Neural progenitor cell (in vitro differentiated cells): ENCODE measurements at regions not wholly inside any gene's neighbourhood (a gene's known extent, or its start where the extent isn't known, plus 50 kb on each side); places are given as distances from the start of the nearest gene placed in this dataset.
"Not testable (repeated sequence)": the region's sequence is repeated elsewhere in the genome, so short reads cannot be mapped to it uniquely, and the experiment has no call there.

Experiments
- DNase-seq: peaks from one replicate; pipeline ENCODE4 v3.0.0-alpha.2; 2016; ENCODE audit warnings: low spot score
- H2AFZ ChIP-seq: fragments of 200-600 bp; sonication (generic); replicated peaks from 2 replicates; pipeline ENCODE4 v1.6.1; 2016; ENCODE audit warnings: antibody characterized with exemption
- H3F3A ChIP-seq: fragments of 200-600 bp; sonication (generic); 2 replicates; pipeline ENCODE4 v1.6.1; 2016; ENCODE audit warnings: antibody characterized with exemption, low read depth
- H3K27ac ChIP-seq: fragments of 200-600 bp; sonication (generic); 2 replicates; pipeline ENCODE4 v1.5.1; 2016; ENCODE audit warnings: mild to moderate bottlenecking
- H3K27me3 ChIP-seq: fragments of 200-600 bp; sonication (generic); 2 replicates; pipeline ENCODE4 v1.6.1; 2016; ENCODE audit warnings: mild to moderate bottlenecking, moderate library complexity
- H3K36me3 ChIP-seq: fragments of 200-600 bp; sonication (generic); 2 replicates; pipeline ENCODE4 v1.5.1; 2016
- H3K4me1 ChIP-seq: fragments of 200-600 bp; sonication (generic); 2 replicates; pipeline ENCODE4 v1.6.1; 2016; ENCODE audit warnings: mixed run types
- H3K4me2 ChIP-seq: fragments of 200-600 bp; sonication (generic); 2 replicates; pipeline ENCODE4 v1.6.1; 2016
- H3K4me3 ChIP-seq: fragments of 200-600 bp; sonication (generic); 2 replicates; pipeline ENCODE4 v1.5.1; 2016
- H3K79me2 ChIP-seq: fragments of 200-600 bp; sonication (generic); 2 replicates; pipeline ENCODE4 v1.6.1; 2016; ENCODE audit warnings: low read depth
- H3K9ac ChIP-seq: fragments of 200-600 bp; sonication (generic); 2 replicates; pipeline ENCODE4 v1.6.1; 2016
- H3K9me3 ChIP-seq: fragments of 200-600 bp; sonication (generic); 2 replicates; pipeline ENCODE4 v1.5.1; 2016; ENCODE audit warnings: low read depth
- H4K20me1 ChIP-seq: fragments of 200-600 bp; sonication (generic); 2 replicates; pipeline ENCODE4 v1.6.1; 2016; ENCODE audit warnings: low read depth
- H3K27ac Mint-ChIP-seq: 3 replicates; pipeline ENCODE4 v1.8.0; 2021; ENCODE audit warnings: mixed read lengths
- H3K27me3 Mint-ChIP-seq: 2 replicates; pipeline ENCODE4 v1.8.0; 2022; ENCODE audit warnings: low read depth, mild to moderate bottlenecking, inconsistent platforms, moderate library complexity, mixed read lengths; ENCODE audit not compliant: insufficient read depth
- H3K36me3 Mint-ChIP-seq: 3 replicates; pipeline ENCODE4 v1.8.0; 2021; ENCODE audit warnings: mixed read lengths
- H3K4me1 Mint-ChIP-seq: 3 replicates; pipeline ENCODE4 v1.8.0; 2021; ENCODE audit warnings: mixed read lengths
- H3K4me3 Mint-ChIP-seq: 3 replicates; pipeline ENCODE4 v1.8.0; 2021; ENCODE audit warnings: mild to moderate bottlenecking, moderate library complexity, mixed read lengths
- H3K9me3 Mint-ChIP-seq: 3 replicates; pipeline ENCODE4 v1.8.0; 2020; ENCODE audit warnings: mixed read lengths
- CTCF ChIP-seq: fragments of 200-600 bp; sonication (generic); IDR thresholded peaks from 2 replicates; pipeline ENCODE4 v1.5.1; 2017; ENCODE audit warnings: antibody characterized with exemption, mild to moderate bottlenecking
- EZH2 ChIP-seq: fragments of 200-600 bp; sonication (generic); IDR thresholded peaks from 2 replicates; pipeline ENCODE4 v1.6.1; 2017; ENCODE audit warnings: antibody characterized with exemption, mild to moderate bottlenecking, moderate library complexity
- EZH2phosphoT487 ChIP-seq: fragments of 200-600 bp; sonication (generic); IDR thresholded peaks from 2 replicates; pipeline ENCODE4 v1.6.1; 2017; ENCODE audit warnings: antibody characterized with exemption

- no peaks in the 10 kb centered on the region for H3F3A ChIP-seq
These were observed 300.5 kb upstream of the MDFIC2 start for GRCh38 chr3:70612920-70613319.

GRCh38 chr3:70611667-70612277, 299.3 kb upstream of the MDFIC2 start:
- H3K36me3 ChIP-seq, H3K4me1 Mint-ChIP-seq, H3K27me3 ChIP-seq, H3K9me3 ChIP-seq, H3K27ac ChIP-seq, H3K4me2 ChIP-seq, H3K4me3 Mint-ChIP-seq, DNase-seq, H3K4me3 ChIP-seq, H4K20me1 ChIP-seq, H3K27ac Mint-ChIP-seq, H2AFZ ChIP-seq, H3K9ac ChIP-seq, H3F3A ChIP-seq, H3K27me3 Mint-ChIP-seq, H3K36me3 Mint-ChIP-seq, H3K79me2 ChIP-seq: not testable (repeated sequence)
- peaks cover 11% of the 10 kb centered on the region for H3K4me1 ChIP-seq
- peaks cover 20% of the 10 kb centered on the region for H3K9me3 Mint-ChIP-seq

More at GRCh38 chr3:70612920-70613319, 300.5 kb upstream of the MDFIC2 start:
- H3K4me2 ChIP-seq = no peak overlapping the region
- Mint-ChIP-seq H3K27me3 (peaks cover 3% of the 10 kb centered on the region), H3K36me3 (no peaks in the 10 kb centered on the region), H3K4me3 (no peak overlapping the region), H3K4me1 (no peaks in the 10 kb centered on the region), H3K27ac (no peak overlapping the region), H3K9me3 (peaks cover 20% of the 10 kb centered on the region)
- H3K4me3 ChIP-seq = no peak overlapping the region
- no peak overlapping the region for H2AFZ ChIP-seq
- H3K27ac ChIP-seq = no peak overlapping the region
- no peaks in the 10 kb centered on the region for H4K20me1 ChIP-seq
- peaks cover 3% of the 10 kb centered on the region for H3K36me3 ChIP-seq
- peaks cover 11% of the 10 kb centered on the region for H3K4me1 ChIP-seq
- H3K27me3 ChIP-seq = no peaks in the 10 kb centered on the region
- no peak overlapping the region for H3K9ac ChIP-seq
- H3K79me2 ChIP-seq = no peaks in the 10 kb centered on the region
- no peak for TF ChIP-seq CTCF
- no peak for TF ChIP-seq EZH2
- no peak for TF ChIP-seq EZH2phosphoT487
- no peaks in the 10 kb centered on the region for H3K9me3 ChIP-seq
- no peak for DNase-seq

- no peak overlapping the region for H3K27ac ChIP-seq
- no peaks in the 10 kb centered on the region for H3F3A ChIP-seq
These were observed 296.0 kb upstream of the MDFIC2 start for GRCh38 chr3:70608434-70608833.

More at GRCh38 chr3:70608434-70608833, 296.0 kb upstream of the MDFIC2 start:
- Histone ChIP-seq H3K4me3 (no peak overlapping the region), H4K20me1 (no peaks in the 10 kb centered on the region), H2AFZ (no peak overlapping the region), H3K36me3 (no peaks in the 10 kb centered on the region), H3K9ac (no peak overlapping the region), H3K4me2 (no peak overlapping the region), H3K9me3 (no peaks in the 10 kb centered on the region), H3K4me1 (no peaks in the 10 kb centered on the region), H3K27me3 (no peaks in the 10 kb centered on the region), H3K79me2 (no peaks in the 10 kb centered on the region)
- no peak overlapping the region for H3K27ac Mint-ChIP-seq
- H3K4me1 Mint-ChIP-seq = peaks cover 5% of the 10 kb centered on the region
- H3K4me3 Mint-ChIP-seq = no peak overlapping the region
- H3K36me3 Mint-ChIP-seq = no peaks in the 10 kb centered on the region
- H3K9me3 Mint-ChIP-seq = peaks cover 10% of the 10 kb centered on the region
- TF ChIP-seq CTCF (no peak), EZH2 (no peak), EZH2phosphoT487 (no peak)
- H3K27me3 Mint-ChIP-seq = peaks cover 3% of the 10 kb centered on the region
- no peak for DNase-seq
